Gastroesophageal sphincter (tissue), 4 donors: ENCODE measurements at regions not wholly inside any gene's neighbourhood (a gene's known extent, or its start where the extent isn't known, plus 50 kb on each side); places are given as distances from the start of the nearest gene placed in this dataset.

Experiments
- ATAC-seq: fragments of 150-250 bp; one replicate; pipeline ENCODE4 v1.9.1; 2016; ENCODE audit warnings: mild to moderate bottlenecking, moderate library complexity
- H3K27ac ChIP-seq, 4 donors: fragments of 200-600 bp; sonication (generic) in 3 of 4; 1 replicate in 3 of 4; 2 replicates in 1 of 4; pipeline ENCODE4 v1.5.1; 2016 to 2019
- H3K27me3 ChIP-seq: fragments of 200-600 bp; sonication (generic); one replicate; pipeline ENCODE4 v1.5.1; 2019
- H3K36me3 ChIP-seq, 2 donors: fragments of 200-600 bp; sonication (generic); one replicate each; pipeline ENCODE4 v1.5.1; 2019; ENCODE audit warnings: control low read depth in 1 of 2
- H3K4me1 ChIP-seq, 3 donors: fragments of 200-600 bp; sonication (generic); 1 replicate in 2 of 3; 2 replicates in 1 of 3; pipeline ENCODE4 v1.5.1; 2016 to 2019; ENCODE audit warnings: control low read depth in 2 of 3
- H3K4me3 ChIP-seq, 2 donors: fragments of 200-600 bp; sonication (generic); one replicate each; pipeline ENCODE4 v1.5.1; 2019; ENCODE audit warnings: mild to moderate bottlenecking in 1 of 2, moderate library complexity in 1 of 2
- H3K9me3 ChIP-seq, 3 donors: fragments of 200-600 bp; sonication (generic); one replicate each; pipeline ENCODE4 v1.5.1; 2017 to 2019; ENCODE audit warnings: control low read depth in 2 of 3
- EP300 ChIP-seq: sonication (generic); formaldehyde crosslinking; IDR thresholded peaks from one replicate; pipeline ENCODE4 v1.6.1; 2017; ENCODE audit warnings: antibody characterized with exemption, mild to moderate bottlenecking
- POLR2A ChIP-seq, 2 donors: fragments of 450-650 bp; IDR thresholded peaks; one replicate each; pipeline ENCODE4 v1.6.1; 2017; ENCODE audit warnings: antibody characterized with exemption in 2 of 2, mild to moderate bottlenecking in 2 of 2, moderate library complexity in 1 of 2
- POLR2AphosphoS5 ChIP-seq: sonication (generic); formaldehyde crosslinking; IDR thresholded peaks from one replicate; pipeline ENCODE4 v1.6.1; 2017; ENCODE audit warnings: antibody characterized with exemption
- WGBS, 2 donors: methylation state at CpG; one replicate each; pipeline ENCODE4 v1.1.5; 2018; ENCODE audit warnings: low coverage in 1 of 2; 5-methylcytosine and 5-hydroxymethylcytosine counted together
- TF ChIP-seq, protein P1 (sequence below), 4 experiments: fragments of 200-600 bp in 2 of 4; fragments of 450-650 bp in 2 of 4; sonication (generic) in 1 of 4; IDR thresholded peaks; one replicate each; pipeline ENCODE4 v1.5.1; 2017 to 2019; ENCODE audit warnings: antibody characterized with exemption in 4 of 4, mild to moderate bottlenecking in 2 of 4, moderate library complexity in 2 of 4

DNA sequence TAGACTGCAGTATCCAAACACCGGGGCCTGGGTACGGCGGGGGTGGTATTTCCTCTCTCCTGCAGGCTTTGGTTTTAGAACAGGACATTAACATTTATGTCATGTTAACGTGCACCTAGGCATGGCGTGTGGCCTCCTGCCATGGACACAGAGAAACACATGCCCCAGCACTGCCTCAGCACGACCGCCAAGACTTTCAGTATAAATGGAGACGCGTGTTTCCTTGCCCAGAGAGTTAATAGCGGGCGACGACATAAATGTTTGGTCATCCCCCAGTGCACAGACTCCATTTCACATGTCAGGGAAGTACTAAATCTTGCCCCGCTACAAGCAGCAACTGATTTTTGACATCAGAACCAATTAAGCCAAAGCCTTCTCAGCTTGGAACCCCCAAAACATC, 737.9 kb downstream of the RAB28 start:
- Histone ChIP-seq H3K36me3 (no peaks in the 10 kb centered on the region), H3K4me1 (no peaks in the 10 kb centered on the region), H3K9me3 (peaks cover 0 to 15% (median 0%) of the 10 kb centered on the region in 3 donors), H3K4me3 (no peak overlapping the region), H3K27me3 (peaks cover 5% of the 10 kb centered on the region), H3K27ac (no peak overlapping the region)
- TF ChIP-seq EP300: no peak
- no peak for TF ChIP-seq POLR2AphosphoS5
- TF ChIP-seq, protein P1, sequence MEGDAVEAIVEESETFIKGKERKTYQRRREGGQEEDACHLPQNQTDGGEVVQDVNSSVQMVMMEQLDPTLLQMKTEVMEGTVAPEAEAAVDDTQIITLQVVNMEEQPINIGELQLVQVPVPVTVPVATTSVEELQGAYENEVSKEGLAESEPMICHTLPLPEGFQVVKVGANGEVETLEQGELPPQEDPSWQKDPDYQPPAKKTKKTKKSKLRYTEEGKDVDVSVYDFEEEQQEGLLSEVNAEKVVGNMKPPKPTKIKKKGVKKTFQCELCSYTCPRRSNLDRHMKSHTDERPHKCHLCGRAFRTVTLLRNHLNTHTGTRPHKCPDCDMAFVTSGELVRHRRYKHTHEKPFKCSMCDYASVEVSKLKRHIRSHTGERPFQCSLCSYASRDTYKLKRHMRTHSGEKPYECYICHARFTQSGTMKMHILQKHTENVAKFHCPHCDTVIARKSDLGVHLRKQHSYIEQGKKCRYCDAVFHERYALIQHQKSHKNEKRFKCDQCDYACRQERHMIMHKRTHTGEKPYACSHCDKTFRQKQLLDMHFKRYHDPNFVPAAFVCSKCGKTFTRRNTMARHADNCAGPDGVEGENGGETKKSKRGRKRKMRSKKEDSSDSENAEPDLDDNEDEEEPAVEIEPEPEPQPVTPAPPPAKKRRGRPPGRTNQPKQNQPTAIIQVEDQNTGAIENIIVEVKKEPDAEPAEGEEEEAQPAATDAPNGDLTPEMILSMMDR (IDR thresholded peaks at IDR 0.05): no peak
- no peak for TF ChIP-seq POLR2A (IDR thresholded peaks at IDR 0.05)
- WGBS, 2 donors: 48 to 84% methylated on average over 6 to 9 of the region's 13 CpGs
- no peak for ATAC-seq

- 32 to 53% methylated on average over 2 of the region's 2 CpGs for WGBS, 2 donors
- Histone ChIP-seq H3K27me3 (peaks cover 13% of the 10 kb centered on the region), H3K27ac (no peak overlapping the region), H3K9me3 (no peaks in the 10 kb centered on the region), H3K36me3 (no peaks in the 10 kb centered on the region), H3K4me3 (no peak overlapping the region), H3K4me1 (no peaks in the 10 kb centered on the region)
- ATAC-seq: no peak
- TF ChIP-seq POLR2AphosphoS5: no peak
- TF ChIP-seq POLR2A (IDR thresholded peaks at IDR 0.05): no peak
Observed at GRCh38 chr4:12734586-12734985, 749.6 kb downstream of the RAB28 start.

GRCh38 chr4:12729384-12729783, 754.8 kb downstream of the RAB28 start:
- H3K36me3 ChIP-seq: no peaks in the 10 kb centered on the region
- no peak overlapping the region for H3K27ac ChIP-seq
- TF ChIP-seq EP300 (no peak), POLR2A (IDR thresholded peaks at IDR 0.05) (no peak), POLR2AphosphoS5 (no peak)
- TF ChIP-seq, protein P1 (IDR thresholded peaks at IDR 0.05): peak in 2 of 4 experiments; percentile 21 to 38
- ATAC-seq: no peak
- 0% methylated on average over 1 of the region's 1 CpG for WGBS, 2 donors
- H3K9me3 ChIP-seq: no peaks in the 10 kb centered on the region
- no peaks in the 10 kb centered on the region for H3K4me1 ChIP-seq
- H3K27me3 ChIP-seq: peaks cover 13% of the 10 kb centered on the region
- no peak overlapping the region for H3K4me3 ChIP-seq

DNA sequence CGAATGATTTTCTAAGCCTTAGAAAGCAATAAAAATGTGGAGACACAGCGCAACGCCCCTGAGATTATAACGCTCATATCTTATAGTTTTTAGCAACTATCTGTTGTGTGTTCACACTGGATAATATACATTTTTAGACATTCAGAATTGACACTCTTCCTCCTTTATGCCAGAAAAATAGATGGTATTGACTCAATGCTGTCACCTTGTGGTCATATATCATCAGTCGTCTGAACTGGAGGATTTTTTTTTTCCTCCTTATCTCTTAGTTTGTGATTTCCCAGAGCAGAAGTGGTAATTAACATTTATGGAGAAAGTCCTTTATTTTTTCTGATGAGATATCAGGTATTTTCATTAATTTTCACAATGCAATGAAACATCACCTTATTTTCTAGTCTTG, 759.6 kb downstream of the RAB28 start:
- no peak for ATAC-seq
- Histone ChIP-seq H3K9me3 (no peaks in the 10 kb centered on the region), H3K27ac (no peak overlapping the region), H3K27me3 (no peaks in the 10 kb centered on the region), H3K36me3 (no peaks in the 10 kb centered on the region), H3K4me1 (no peaks in the 10 kb centered on the region), H3K4me3 (no peak overlapping the region)
- WGBS, 2 donors: 39 to 40% methylated on average over 5 of the region's 5 CpGs
- TF ChIP-seq, protein P1 (IDR thresholded peaks at IDR 0.05): peak in 2 of 4 experiments; percentile 8 to 25
- TF ChIP-seq POLR2AphosphoS5: no peak

- TF ChIP-seq EP300: no peak
- no peak for TF ChIP-seq POLR2A (IDR thresholded peaks at IDR 0.05)
- no peak for TF ChIP-seq POLR2AphosphoS5
- TF ChIP-seq, protein P1 (IDR thresholded peaks at IDR 0.05): no peak
Observed at GRCh38 chr4:12723849-12724447, 760.2 kb downstream of the RAB28 start.

More at GRCh38 chr4:12723849-12724447, 760.2 kb downstream of the RAB28 start:
- WGBS, 2 donors: 12 to 22% methylated on average over 4 to 7 of the region's 7 CpGs
- no peak for ATAC-seq
- Histone ChIP-seq H3K27me3 (no peaks in the 10 kb centered on the region), H3K4me3 (no peak overlapping the region), H3K36me3 (no peaks in the 10 kb centered on the region), H3K4me1 (no peaks in the 10 kb centered on the region), H3K27ac (no peak overlapping the region), H3K9me3 (no peaks in the 10 kb centered on the region)
